Osteocyte (in vitro differentiated cells): ENCODE measurements at regions not wholly inside any gene's neighbourhood (a gene's known extent, or its start where the extent isn't known, plus 50 kb on each side); places are given as distances from the start of the nearest gene placed in this dataset.

Experiments
- DNase-seq: peaks from one replicate; pipeline ENCODE4 v3.0.0; 2021; ENCODE audit warnings: mixed read lengths; ENCODE audit not compliant: unreplicated experiment; ENCODE audit errors: extremely low spot score
- H3K27ac Mint-ChIP-seq: one replicate; pipeline ENCODE4 v1.8.0; 2021; ENCODE audit warnings: mild to moderate bottlenecking, mixed read lengths; ENCODE audit not compliant: unreplicated experiment
- H3K27me3 Mint-ChIP-seq: one replicate; pipeline ENCODE4 v1.8.0; 2021; ENCODE audit warnings: mixed read lengths; ENCODE audit not compliant: unreplicated experiment
- H3K36me3 Mint-ChIP-seq: one replicate; pipeline ENCODE4 v1.8.0; 2021; ENCODE audit warnings: mixed read lengths; ENCODE audit not compliant: unreplicated experiment
- H3K4me1 Mint-ChIP-seq: one replicate; pipeline ENCODE4 v1.8.0; 2021; ENCODE audit warnings: mixed read lengths; ENCODE audit not compliant: unreplicated experiment
- H3K4me3 Mint-ChIP-seq: one replicate; pipeline ENCODE4 v1.8.0; 2021; ENCODE audit warnings: mild to moderate bottlenecking, moderate library complexity, mixed read lengths; ENCODE audit not compliant: unreplicated experiment
- H3K9me3 Mint-ChIP-seq: one replicate; pipeline ENCODE4 v1.8.0; 2021; ENCODE audit warnings: mixed read lengths; ENCODE audit not compliant: unreplicated experiment
- CTCF ChIP-seq: fragments of 200-600 bp; sonication (generic); IDR thresholded peaks from 2 replicates; pipeline ENCODE4 v1.5.0; 2021; ENCODE audit warnings: antibody characterized with exemption, mild to moderate bottlenecking, moderate library complexity

GRCh38 chr12:75699728-75700496 lies 188.5 kb upstream of the KRR1 start:
- H3K27me3 Mint-ChIP-seq, result no peaks in the 10 kb centered on the region
- H3K27ac Mint-ChIP-seq, result peak overlapping the region; percentile 23
- H3K9me3 Mint-ChIP-seq, result no peaks in the 10 kb centered on the region
- no peak for DNase-seq
- peaks cover 17% of the 10 kb centered on the region for H3K4me1 Mint-ChIP-seq
- H3K4me3 Mint-ChIP-seq, result no peak overlapping the region
- no peak for TF ChIP-seq CTCF
- peaks cover 3% of the 10 kb centered on the region for H3K36me3 Mint-ChIP-seq

- no peaks in the 10 kb centered on the region for H3K9me3 Mint-ChIP-seq
- no peak overlapping the region for H3K4me3 Mint-ChIP-seq
- H3K27me3 Mint-ChIP-seq, result no peaks in the 10 kb centered on the region
- no peak for TF ChIP-seq CTCF
- no peak for DNase-seq
- peaks cover 3% of the 10 kb centered on the region for H3K36me3 Mint-ChIP-seq
- H3K27ac Mint-ChIP-seq, result no peak overlapping the region
- H3K4me1 Mint-ChIP-seq, result peaks cover 20% of the 10 kb centered on the region
These were observed 187.8 kb upstream of the KRR1 start for GRCh38 chr12:75699251-75699650.

- H3K27me3 Mint-ChIP-seq, result no peaks in the 10 kb centered on the region
- no peak overlapping the region for H3K27ac Mint-ChIP-seq
- H3K4me1 Mint-ChIP-seq, result peaks cover 26% of the 10 kb centered on the region
- TF ChIP-seq CTCF, result no peak
- DNase-seq, result no peak
- no peak overlapping the region for H3K4me3 Mint-ChIP-seq
- no peaks in the 10 kb centered on the region for H3K9me3 Mint-ChIP-seq
- H3K36me3 Mint-ChIP-seq, result peaks cover 3% of the 10 kb centered on the region
These were observed 186.6 kb upstream of the KRR1 start for GRCh38 chr12:75698052-75698451.

- H3K4me1 Mint-ChIP-seq, result peaks cover 39% of the 10 kb centered on the region
- H3K9me3 Mint-ChIP-seq, result peaks cover 3% of the 10 kb centered on the region
- H3K27me3 Mint-ChIP-seq, result no peaks in the 10 kb centered on the region
- H3K4me3 Mint-ChIP-seq, result no peak overlapping the region
- TF ChIP-seq CTCF, result no peak
- H3K36me3 Mint-ChIP-seq, result peaks cover 3% of the 10 kb centered on the region
- DNase-seq, result no peak
- no peak overlapping the region for H3K27ac Mint-ChIP-seq
These were observed 184.5 kb upstream of the KRR1 start for GRCh38 chr12:75695926-75696325.

GRCh38 chr12:75694534-75695268 lies 183.3 kb upstream of the KRR1 start:
- Mint-ChIP-seq H3K27ac (no peak overlapping the region), H3K4me1 (peaks cover 47% of the 10 kb centered on the region), H3K27me3 (no peaks in the 10 kb centered on the region), H3K4me3 (no peak overlapping the region), H3K36me3 (peaks cover 3% of the 10 kb centered on the region), H3K9me3 (peaks cover 3% of the 10 kb centered on the region)
- no peak for DNase-seq
- TF ChIP-seq CTCF, result no peak
